Uterus (tissue), 2 donors: ENCODE measurements at regions not wholly inside any gene's neighbourhood (a gene's known extent, or its start where the extent isn't known, plus 50 kb on each side); places are given as distances from the start of the nearest gene placed in this dataset.

ENCODE experiments used
- CTCF ChIP-seq, 4 experiments: fragments of 200-600 bp in 2 of 4; fragments of 450-650 bp in 2 of 4; sonication (generic) in 2 of 4; IDR thresholded peaks; one replicate each; pipeline ENCODE4 v1.5.1; 2016 to 2019; ENCODE audit warnings: antibody characterized with exemption in 4 of 4, mild to moderate bottlenecking in 2 of 4, moderate library complexity in 1 of 4
- POLR2A ChIP-seq, 2 donors: fragments of 450-650 bp; IDR thresholded peaks; one replicate each; pipeline ENCODE4 v1.6.1; 2016; ENCODE audit warnings: antibody characterized with exemption in 2 of 2, mild to moderate bottlenecking in 1 of 2, moderate library complexity in 1 of 2

- TF ChIP-seq CTCF (IDR thresholded peaks at IDR 0.05) (no peak), POLR2A (IDR thresholded peaks at IDR 0.05) (no peak)
Measured at GRCh38 chr22:49678842-49679170, 148.9 kb downstream of the BRD1 start.
